ENCODE measurements at regions not wholly inside any gene's neighbourhood (a gene's known extent, or its start where the extent isn't known, plus 50 kb on each side); places are given as distances from the start of the nearest gene placed in this dataset.

GRCh38 chrX:34999702-35000101 is 57.1 kb downstream of the FAM47B start:
- TF ChIP-seq POLR2A (IDR thresholded peaks at IDR 0.05) (no peak), POLR2AphosphoS5 (IDR thresholded peaks at IDR 0.05) (no peak), CTCF (IDR thresholded peaks at IDR 0.05) (no peak)

All from upper lobe of left lung (tissue), 4 donors.